Thoracic aorta (tissue), 2 donors: ENCODE measurements at regions not wholly inside any gene's neighbourhood (a gene's known extent, or its start where the extent isn't known, plus 50 kb on each side); places are given as distances from the start of the nearest gene placed in this dataset.

ENCODE experiments used
- ATAC-seq: fragments of 150-250 bp; one replicate; pipeline ENCODE4 v1.8.0; 2017; ENCODE audit warnings: low read depth; ENCODE audit not compliant: insufficient number of reproducible peaks, low FRiP score
- DNase-seq: peaks from one replicate; pipeline ENCODE4 v3.0.0-alpha.2; 2020; ENCODE audit warnings: low spot score
- H3K27ac ChIP-seq, 2 donors: fragments of 200-600 bp; sonication (generic); 1 replicate in 1 of 2; 2 replicates in 1 of 2; pipeline ENCODE4 v1.5.1; 2016; ENCODE audit warnings: mild to moderate bottlenecking in 2 of 2, moderate library complexity in 2 of 2
- H3K27me3 ChIP-seq: fragments of 200-600 bp; sonication (generic); replicated peaks from 2 replicates; pipeline ENCODE4 v1.6.0; 2016; ENCODE audit warnings: mild to moderate bottlenecking; ENCODE audit not compliant: insufficient read depth
- H3K36me3 ChIP-seq: fragments of 200-600 bp; sonication (generic); one replicate; pipeline ENCODE4 v1.5.1; 2016
- H3K4me1 ChIP-seq, 2 donors: fragments of 200-600 bp; sonication (generic); 1 replicate in 1 of 2; 2 replicates in 1 of 2; pipeline versions ENCODE4 v1.5.1 to v1.6.0; 2016; ENCODE audit warnings: low read depth in 2 of 2, mild to moderate bottlenecking in 1 of 2; ENCODE audit not compliant: control insufficient read depth in 1 of 2
- H3K4me3 ChIP-seq: fragments of 200-600 bp; sonication (generic); 2 replicates; pipeline ENCODE4 v1.5.1; 2016; ENCODE audit warnings: mild to moderate bottlenecking
- H3K9me3 ChIP-seq: fragments of 200-600 bp; sonication (generic); 2 replicates; pipeline ENCODE4 v1.5.1; 2016
- CTCF ChIP-seq: fragments of 200-600 bp; sonication (generic); IDR thresholded peaks from one replicate; pipeline ENCODE4 v1.5.1; 2019; ENCODE audit warnings: antibody characterized with exemption

- no peak overlapping the region for H3K27ac ChIP-seq
- no peaks in the 10 kb centered on the region for H3K27me3 ChIP-seq
- no peak for ATAC-seq
- DNase-seq, result no peak
- H3K36me3 ChIP-seq, result no peaks in the 10 kb centered on the region
- no peak overlapping the region for H3K4me3 ChIP-seq
- no peaks in the 10 kb centered on the region for H3K9me3 ChIP-seq
- no peak for TF ChIP-seq CTCF
- H3K4me1 ChIP-seq, result peaks cover 0 to 9% of the 10 kb centered on the region in 2 donors
These were observed 50.2 kb upstream of the GPR174 start for GRCh38 chrX:79094075-79094832.
